GM18868 (cell line): ENCODE measurements at regions not wholly inside any gene's neighbourhood (a gene's known extent, or its start where the extent isn't known, plus 50 kb on each side); places are given as distances from the start of the nearest gene placed in this dataset.
"Not testable (repeated sequence)": the region's sequence is repeated elsewhere in the genome, so short reads cannot be mapped to it uniquely, and the experiment has no call there.

ENCODE experiments used
- ATAC-seq: cut with Tn5 transposase; IDR thresholded peaks from one replicate; pipeline ENCODE4 v1.9.1; 2021; ENCODE audit warnings: mild to moderate bottlenecking, moderate library complexity; ENCODE audit not compliant: unreplicated experiment

DNA sequence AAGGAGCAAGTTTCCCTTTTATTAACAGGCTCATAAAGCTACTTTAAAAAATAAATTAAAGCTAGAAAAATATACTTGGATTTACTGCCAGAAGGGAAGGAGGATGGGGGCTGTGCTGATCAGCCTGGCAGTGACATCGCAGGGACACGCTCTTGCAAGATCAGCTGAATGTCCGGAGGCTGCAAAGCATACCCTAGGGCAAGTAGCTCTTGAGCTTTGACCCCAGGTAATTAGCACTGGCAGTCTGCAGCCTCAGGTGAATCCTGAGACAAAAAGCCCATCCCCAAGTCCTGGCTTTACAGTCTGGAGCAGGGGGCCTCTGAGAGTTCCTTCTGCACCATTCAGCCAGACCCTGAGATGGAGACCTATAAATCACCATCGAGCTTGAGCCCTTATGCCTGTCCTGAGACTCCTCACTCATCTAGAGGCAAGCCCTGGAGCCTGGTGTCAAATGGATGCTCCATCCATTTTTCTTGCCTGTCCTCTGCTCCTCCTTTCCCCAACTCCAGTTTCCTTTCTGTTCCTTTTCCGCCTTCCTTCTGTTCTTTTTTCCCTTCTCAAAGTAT, 131.7 kb downstream of the TMEM114 start:
- no peak for ATAC-seq

DNA sequence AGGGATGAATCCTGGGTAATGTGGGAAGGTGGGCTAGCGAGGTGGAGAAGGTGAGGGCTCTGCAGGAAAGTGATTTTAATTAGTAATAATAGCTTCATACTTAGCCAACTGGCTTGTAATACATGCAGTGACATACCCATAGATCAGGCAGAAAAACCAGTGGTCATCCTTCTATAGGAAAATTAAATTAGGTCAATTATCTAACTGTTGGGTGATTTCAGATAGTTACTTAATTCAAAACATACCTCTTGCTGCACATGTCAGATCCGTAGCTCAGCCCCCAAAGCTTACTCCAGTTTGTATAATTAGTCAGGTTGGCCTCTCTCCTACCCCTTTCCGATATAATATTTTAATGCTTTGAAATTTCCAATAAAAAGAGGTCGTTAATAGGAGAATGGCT, 137.0 kb downstream of the TMEM114 start:
- no peak for ATAC-seq

DNA sequence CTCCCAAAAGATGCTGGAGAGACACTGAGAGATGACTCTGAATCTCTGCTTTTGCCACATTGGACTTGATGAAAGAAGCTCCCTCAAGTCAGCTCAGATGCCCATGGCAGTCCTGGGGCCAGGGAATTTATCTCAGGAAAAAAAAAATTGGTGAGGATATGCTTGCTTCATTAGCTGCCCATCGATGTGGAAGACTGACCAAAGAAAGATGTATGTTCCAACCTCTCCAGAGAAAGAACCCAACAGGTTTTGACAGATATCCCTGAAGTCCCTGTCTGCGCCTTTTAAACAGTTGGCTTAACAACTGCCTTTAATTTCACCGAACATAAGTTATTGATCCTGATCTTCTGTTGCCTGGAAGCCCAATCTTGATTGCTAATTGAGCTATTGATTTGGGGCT, 137.4 kb downstream of the TMEM114 start:
- ATAC-seq: no peak

DNA sequence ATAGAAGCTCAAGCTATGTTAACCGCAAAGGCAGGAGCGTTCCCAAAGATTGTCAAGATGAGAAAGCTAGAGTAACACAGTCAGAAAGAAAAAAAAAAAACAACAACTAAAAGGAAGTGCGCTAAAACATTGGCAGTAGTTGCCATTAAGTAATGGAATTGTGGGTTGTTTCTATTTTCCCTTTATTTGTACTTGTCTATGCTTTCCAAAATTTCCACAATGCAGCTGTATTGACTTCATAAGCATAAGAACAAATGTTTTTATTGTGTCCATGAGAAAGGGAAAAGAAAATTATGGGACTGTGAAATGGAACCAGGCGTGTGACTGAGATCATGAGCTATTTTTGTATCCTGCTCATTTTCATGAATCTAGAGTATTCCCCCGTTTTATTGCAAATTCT, 153.4 kb downstream of the TMEM114 start:
- ATAC-seq: no peak

DNA sequence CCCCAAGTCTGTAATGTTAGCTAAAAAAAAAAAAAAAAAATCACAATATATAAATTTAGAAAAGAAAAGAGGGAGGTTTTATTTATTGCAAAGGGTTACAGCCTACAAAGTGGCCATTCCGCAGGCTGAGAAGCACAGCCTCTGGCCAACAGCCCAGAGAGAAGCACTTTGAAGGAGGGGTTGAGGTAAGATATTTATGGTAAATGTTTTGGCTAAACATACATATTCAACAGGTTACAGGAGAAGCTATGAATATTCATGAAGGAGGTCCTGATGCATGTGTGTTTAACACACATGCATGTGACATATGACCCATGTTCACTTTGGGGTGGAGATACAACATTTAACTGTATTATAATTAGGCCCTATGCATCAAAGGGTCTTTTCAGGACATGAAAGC, 158.5 kb downstream of the TMEM114 start:
- ATAC-seq: no peak

DNA sequence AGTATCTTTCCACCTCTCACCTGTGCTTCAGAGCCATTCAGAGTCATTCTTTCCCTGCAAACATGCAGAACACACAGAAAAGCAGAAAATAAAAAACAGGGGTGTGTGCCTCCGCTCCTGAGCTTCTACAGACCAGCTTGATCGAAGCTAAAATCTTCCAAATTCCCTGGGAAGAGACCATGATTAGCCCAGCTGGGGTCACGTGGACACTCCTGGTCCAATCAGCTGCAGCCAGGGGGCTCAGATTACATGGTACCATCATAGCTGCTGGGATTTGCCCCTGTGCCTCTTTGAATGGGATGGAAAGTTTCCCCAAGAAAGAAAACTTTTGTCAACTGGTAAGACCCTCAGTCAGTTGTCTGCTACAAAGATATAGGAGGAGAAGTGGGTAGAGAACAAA, 159.9 kb downstream of the TMEM114 start:
- no peak for ATAC-seq

DNA sequence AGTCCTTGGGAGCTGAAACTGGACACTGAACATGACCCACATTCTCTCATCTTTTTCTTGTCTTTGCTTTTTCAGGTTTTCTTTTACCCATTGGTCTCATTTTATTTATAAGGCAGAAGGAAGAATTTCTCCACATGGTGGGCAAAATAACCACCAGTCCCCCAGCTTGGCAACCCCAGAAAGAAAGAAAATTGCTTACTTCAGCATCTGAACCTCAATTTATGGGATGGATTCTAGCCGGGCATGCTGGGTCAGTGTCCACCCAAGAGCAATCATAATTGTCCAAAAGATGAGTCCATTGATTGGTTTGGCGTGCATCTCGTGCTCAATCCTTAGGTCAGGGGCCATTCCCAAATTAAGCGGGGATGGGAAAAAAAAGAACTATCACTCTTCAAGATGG, 163.7 kb downstream of the TMEM114 start:
- ATAC-seq: no peak

DNA sequence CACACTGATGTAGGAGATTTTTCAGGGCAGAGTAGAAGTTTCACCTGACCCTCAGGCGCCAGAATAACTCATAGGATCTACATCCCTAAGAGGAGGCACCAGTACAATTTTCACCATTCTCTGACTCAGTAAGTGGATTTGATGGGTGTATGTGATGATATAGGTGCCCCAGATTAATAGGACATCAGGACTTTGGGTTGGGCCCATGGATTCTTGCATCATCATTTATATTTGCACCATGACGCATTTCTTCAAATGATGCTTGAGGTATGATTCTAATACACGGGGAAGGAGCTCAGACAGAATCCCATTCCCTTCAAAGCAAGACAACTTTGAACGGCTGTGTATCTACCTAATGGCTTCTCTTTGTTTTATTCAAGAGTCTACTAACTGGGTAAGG, 173.2 kb downstream of the TMEM114 start:
- no peak for ATAC-seq

DNA sequence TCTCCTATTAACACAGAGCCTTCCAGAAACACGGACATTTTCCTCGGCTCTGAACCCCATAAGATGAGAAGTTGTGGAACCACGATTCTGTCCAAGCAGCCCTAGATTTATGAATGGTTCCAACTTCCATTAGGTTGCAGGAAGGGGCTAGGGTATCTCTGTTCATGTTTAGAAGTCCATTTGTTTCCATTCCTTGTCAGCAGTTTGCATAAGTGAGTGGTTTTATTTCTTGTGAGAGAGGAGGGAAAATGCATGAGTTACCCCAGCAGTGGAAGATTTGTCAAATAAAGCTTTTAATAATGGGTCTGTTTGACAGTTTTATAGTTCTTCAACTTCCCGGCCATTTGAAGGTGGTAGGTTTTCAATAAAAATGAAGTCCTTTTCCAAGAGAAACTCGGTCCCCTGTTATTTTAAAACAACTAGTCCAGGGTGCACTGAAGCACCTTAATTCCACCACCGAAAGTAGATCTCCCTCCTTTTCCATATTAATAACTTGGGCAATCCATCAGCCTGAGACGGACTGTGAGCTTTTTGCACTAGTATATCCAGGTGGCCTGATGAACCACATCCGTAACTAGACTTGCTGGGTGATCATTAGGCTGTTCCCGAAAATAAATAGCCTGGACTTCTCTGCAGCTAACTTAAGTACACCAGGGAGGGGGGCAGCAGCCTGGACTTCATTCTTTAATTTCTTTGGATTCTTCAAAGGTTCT, 181.3 kb downstream of the TMEM114 start:
- ATAC-seq: no peak

DNA sequence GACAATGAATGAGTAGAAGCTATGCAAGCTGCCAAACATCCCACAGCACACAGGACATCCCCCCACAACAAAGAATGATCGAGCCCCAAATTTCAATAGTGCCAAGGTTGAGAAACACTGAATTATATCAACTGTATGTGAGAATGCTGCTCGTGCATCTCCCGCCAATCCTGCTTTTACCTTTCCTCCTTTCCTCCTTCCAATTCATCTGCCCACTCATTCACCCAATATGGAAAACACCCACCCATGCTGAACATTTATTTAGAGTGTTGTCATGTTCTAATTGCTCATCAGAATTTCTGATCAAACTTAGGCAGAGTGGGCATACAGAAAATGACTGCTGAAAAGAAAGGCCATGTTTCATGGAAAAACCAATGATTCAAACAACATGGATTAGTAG, 183.0 kb downstream of the TMEM114 start:
- ATAC-seq: no peak

DNA sequence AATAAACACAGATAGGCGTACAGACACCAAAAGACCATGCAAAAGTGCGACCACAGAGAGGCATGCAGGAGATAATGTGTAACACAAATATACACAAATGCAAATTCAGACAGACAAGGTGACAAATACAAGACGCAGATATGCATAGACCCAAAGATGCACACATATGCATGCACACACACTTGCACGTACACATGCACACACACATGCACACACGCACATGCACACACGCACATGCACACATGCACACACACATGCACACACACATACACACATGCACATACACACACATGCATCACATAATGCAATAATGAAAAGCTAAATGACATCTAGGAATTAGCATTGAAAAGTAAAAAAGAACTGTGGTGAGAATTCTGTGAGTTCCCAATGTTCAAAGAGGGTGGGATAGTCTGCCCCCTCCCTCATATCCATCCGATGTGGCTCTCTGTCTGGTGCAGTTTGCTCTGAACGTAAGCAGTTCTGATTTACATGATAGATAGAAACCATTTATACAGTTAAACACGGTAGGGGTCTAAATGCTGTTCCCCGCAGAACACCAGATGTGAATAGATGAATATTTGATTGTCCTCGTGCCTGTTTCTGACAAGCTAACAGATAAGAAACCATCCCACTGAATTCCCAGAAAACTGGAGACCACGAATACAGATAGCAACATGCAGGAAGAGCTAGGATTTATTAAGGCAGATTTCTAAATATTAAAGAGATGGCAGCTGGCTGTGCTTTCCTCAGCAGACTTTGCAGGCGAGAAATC, 186.1 kb downstream of the TMEM114 start:
- ATAC-seq: no peak

DNA sequence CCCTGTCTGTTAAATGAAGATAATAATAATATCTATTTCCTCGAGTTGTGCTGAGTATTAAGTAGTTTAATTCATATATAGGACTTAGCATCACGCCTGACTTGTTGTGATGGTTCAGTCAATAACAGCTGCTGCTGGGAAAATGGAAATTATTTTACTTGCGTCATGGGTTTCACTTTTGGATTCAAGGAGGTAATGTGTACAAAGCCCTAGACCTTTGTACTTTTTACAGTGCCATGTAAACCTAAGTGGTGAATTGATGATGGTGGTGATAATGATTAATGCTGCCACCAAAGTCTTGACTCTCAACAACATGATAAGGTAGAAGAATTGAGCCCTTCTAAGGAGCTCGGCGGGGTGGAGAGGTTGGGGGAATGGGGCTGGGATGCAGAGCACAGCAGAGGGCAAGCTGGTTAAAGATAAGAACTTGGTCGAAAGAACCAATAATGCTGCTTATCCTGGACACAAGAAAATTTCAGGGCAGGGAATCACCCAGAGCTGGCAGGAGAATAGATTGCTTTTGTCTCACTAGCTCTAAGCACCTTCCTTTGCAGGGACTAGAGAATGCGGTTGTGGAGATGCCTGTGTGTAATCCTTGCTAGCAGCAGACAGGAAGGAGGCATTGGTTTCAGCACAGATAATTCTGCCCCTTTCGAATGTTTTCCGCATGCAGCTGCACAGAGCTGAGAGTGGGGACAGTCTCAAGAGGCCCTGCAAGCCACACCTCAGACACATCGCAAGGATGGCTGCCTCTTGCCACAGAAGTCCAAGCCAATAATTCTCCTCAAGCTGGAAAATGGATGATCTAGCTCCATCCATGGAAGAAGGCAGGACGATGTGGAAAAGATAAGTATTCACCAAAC, 187.1 kb downstream of the TMEM114 start:
- ATAC-seq: no peak

DNA sequence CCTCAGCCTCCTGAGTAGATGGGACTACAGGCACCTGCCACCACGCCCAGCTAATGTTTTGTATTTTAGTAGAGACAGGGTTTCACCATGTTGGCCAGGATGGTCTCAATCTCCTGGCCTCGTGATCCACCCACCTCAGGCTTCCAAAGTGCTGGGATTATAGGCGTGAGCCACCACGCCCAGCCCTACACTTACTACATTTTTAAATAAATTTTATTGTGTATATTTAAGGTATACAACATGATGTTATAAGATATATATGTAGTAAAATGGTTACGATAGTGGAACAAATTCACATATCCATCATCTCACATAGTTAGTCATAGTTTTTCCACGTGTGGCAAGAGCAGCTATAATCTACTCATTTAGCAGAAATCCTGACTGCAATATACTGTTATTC, 189.6 kb downstream of the TMEM114 start:
- ATAC-seq: not testable (repeated sequence)

DNA sequence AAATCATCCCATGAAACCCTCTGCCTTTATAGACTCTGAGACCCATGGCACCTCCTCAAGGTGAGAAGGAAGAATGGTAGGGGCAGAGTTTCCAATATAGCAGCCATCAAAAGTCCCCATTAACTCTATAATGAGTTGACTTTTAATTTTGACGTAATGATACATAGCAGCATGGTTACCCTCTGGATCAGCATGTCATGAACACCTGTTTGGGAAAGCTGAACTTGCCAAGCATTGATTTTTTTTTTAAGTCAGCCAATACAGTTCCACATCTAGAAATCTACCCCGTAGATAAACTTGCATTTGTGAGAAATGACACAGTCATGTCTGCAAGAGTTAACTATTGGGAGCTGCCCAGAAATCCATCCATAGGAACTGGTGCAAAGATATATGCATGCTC, 191.8 kb downstream of the TMEM114 start:
- no peak for ATAC-seq

DNA sequence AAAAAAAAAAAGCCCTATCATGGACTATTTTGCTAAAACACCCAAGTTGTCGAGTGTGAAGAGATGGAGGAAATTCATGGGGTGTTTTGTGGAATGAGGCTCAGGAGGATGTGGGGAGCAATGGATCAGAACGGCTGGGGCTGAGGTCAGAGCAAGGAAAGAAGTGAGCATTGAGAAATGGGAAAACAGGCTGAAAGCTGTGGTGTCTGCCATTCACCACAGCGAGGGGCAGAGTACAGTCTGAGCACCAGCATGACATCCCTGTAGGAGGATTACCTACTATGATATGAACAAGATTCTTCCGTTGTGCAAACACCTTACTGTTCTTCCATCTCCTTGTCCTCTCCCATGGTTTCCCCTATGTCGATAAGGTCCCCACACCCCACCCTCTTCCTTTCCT, 193.1 kb downstream of the TMEM114 start:
- ATAC-seq: no peak

DNA sequence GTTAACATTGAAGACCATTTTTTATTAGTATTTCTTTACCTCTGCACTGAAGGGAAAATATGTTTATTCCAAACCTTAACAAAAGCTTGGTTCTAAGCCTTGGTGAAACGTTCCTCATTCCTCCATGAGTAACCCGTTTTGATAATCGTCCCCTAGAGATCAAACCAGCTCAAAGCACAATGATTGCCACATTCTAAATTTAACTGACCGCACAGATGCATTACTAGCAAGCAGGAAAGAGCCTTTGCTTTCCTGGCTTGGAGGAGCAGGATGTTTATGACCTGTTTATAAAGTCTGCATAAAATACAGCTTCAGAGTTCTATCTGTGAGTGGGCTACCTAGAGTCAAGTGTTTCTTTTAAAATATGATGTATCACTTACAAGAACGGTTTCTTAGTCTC, 193.8 kb downstream of the TMEM114 start:
- ATAC-seq: no peak

DNA sequence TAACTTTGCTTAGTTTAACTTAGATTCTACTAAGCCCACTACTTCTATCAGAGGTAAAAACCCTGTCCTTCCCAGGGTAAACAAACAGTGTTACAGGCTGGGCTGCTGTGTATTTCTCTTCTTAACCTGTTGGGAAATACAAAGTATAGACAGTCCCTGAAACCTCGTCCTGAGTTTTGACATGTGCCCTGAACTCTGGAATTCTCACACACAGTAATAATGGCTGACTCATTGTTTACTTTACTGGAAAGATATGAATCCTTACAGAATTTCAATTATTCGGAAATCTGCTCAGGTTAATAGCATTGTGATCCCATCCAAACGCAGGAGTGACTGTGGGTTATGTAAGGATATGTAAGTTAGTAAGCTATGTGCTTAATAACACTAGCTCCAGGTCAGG, 199.1 kb downstream of the TMEM114 start:
- no peak for ATAC-seq

DNA sequence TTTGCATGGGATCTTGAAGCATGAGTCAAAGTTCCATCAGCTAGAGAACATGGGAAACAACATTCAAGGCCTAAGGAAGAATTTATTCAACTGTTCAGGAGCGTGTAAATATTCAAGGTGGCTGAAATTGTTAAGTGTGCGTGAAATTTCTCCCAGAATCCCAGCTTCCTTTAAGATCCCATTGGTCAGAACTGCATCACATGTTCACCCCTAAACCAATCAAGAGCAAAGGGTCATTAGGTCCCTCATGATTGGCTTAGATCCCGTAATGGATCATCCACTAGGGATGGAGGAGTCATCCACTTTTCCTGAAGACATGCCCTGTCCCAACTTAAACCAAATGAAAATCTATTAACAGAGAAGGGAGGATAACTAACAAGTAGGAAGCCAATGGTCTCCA, 201.6 kb downstream of the TMEM114 start:
- ATAC-seq: no peak

DNA sequence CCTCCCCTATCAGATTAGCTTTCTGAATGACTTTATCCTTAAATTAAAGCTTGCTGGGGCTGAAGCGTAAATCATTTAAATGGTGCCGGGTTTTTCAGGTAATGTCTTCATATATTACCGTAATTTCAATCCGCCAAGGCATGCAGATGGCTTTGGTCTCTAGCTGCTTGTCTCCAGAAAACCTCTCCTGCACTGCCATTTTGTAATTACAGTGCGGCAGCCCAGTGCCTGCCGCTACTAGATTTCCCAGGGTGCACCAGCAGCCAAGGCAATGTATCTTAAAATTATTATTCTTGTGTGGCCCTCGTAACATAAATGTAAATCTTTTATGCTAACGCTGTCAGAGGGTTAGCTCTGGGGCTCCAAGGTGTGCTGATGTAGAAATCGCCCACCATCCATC, 208.5 kb downstream of the TMEM114 start:
- no peak for ATAC-seq

DNA sequence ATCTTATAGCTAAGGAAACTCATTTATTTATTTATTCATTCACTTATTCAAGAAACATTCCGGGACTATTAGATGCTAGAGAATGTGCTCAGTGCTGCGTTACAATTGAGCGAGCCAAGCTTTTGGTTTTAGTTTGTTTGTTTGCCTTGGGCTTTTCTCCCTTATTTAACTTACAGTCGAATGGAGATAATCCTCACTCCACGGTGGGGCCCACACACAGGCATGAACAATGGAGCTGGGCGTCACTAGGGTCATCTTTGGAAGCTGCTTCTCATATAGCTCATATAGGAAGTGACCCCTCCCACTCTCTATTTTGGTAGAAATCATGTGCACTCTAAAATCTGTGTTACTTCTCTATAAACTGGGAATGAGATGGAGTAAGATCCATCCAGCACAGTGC, 210.0 kb downstream of the TMEM114 start:
- ATAC-seq: no peak

DNA sequence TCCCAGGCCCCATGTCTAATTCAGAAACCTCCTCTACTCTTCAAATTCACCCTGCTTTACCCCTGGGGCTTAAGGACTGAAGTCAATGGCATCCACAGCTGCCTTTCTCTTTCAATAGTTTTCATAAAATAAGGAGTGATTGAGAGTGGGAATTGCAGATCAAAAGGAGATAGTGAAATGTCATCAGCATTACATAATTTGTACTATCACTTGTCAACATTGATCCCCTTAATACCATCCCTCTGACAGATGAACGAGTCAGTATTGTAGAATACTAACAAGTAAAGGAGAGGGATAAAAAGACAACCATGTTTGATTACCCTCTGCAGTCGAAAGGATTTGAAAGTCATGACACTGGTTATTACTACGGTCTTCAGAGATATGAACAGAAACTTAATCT, 212.4 kb downstream of the TMEM114 start:
- no peak for ATAC-seq
